OCI-LY7 (cell line): ENCODE measurements at regions not wholly inside any gene's neighbourhood (a gene's known extent, or its start where the extent isn't known, plus 50 kb on each side); places are given as distances from the start of the nearest gene placed in this dataset.

Experiments
- BruUV-seq: library from RNA; stranded (reverse); fragments of 400-500 nt; replicated peaks from 2 replicates; lab custom pipeline; 2021; lab: Mats Ljungman, UMichigan
- CTCF ChIA-PET: fragments of 300-600 bp; sonication (Branson Sonifier 250); formaldehyde crosslinking; loops from one replicate; lab custom pipeline; 2022; ENCODE audit warnings: antibody characterized with exemption; ENCODE audit not compliant: unreplicated experiment; lab: Charles Lee
- POLR2A ChIA-PET: fragments of 300-600 bp; sonication (Branson Sonifier 250); formaldehyde crosslinking; loops from one replicate; lab custom pipeline; 2022; ENCODE audit warnings: antibody characterized with exemption; lab: Charles Lee
- DNase-seq: peaks from one replicate; pipeline ENCODE4 v3.0.0-alpha.2; 2015; ENCODE audit warnings: low spot score
- H2AFZ ChIP-seq: fragments of 200-600 bp; sonication (generic), shearing (Covaris generic); 2 replicates; pipeline ENCODE4 v1.6.1; 2014; ENCODE audit warnings: mild to moderate bottlenecking, antibody characterized with exemption, low read length, moderate library complexity
- H3K27ac ChIP-seq: fragments of 200-600 bp; sonication (generic); 2 replicates; pipeline ENCODE4 v1.5.1; 2014; ENCODE audit warnings: mixed run types, low read depth, mild to moderate bottlenecking, moderate library complexity, low read length, inconsistent platforms; ENCODE audit not compliant: poor library complexity, severe bottlenecking
- H3K36me3 ChIP-seq: fragments of 200-600 bp; sonication (generic); 2 replicates; pipeline ENCODE4 v1.6.1; 2014; ENCODE audit warnings: mild to moderate bottlenecking, antibody characterized with exemption, low read length, moderate library complexity, mixed read lengths; ENCODE audit not compliant: insufficient read depth
- H3K4me1 ChIP-seq: fragments of 200-600 bp; sonication (generic); 2 replicates; pipeline ENCODE4 v1.5.1; 2014; ENCODE audit warnings: mild to moderate bottlenecking, low read length; ENCODE audit not compliant: insufficient read depth, poor library complexity, severe bottlenecking
- H3K4me2 ChIP-seq: fragments of 200-600 bp; sonication (generic); 2 replicates; pipeline ENCODE4 v1.6.1; 2014; ENCODE audit warnings: mild to moderate bottlenecking, low read length
- H3K4me3 ChIP-seq: fragments of 200-600 bp; sonication (generic); 2 replicates; pipeline ENCODE4 v1.5.1; 2014; ENCODE audit warnings: mild to moderate bottlenecking, low read depth, low read length; ENCODE audit not compliant: poor library complexity, severe bottlenecking
- H3K79me2 ChIP-seq: fragments of 200-600 bp; sonication (generic); 2 replicates; pipeline ENCODE4 v1.6.1; 2016; ENCODE audit warnings: low read depth, mild to moderate bottlenecking, low read length, moderate library complexity, mixed read lengths; ENCODE audit not compliant: insufficient read depth
- H3K9me2 ChIP-seq: fragments of 200-600 bp; sonication (generic); 2 replicates; pipeline ENCODE4 v1.6.1; 2016; ENCODE audit warnings: mild to moderate bottlenecking, low read length, mixed read lengths; ENCODE audit not compliant: insufficient read depth
- H3K9me3 ChIP-seq: fragments of 200-600 bp; sonication (generic); 2 replicates; pipeline ENCODE4 v1.6.1; 2014; ENCODE audit warnings: mild to moderate bottlenecking, mixed run types, low read length, mixed read lengths
- H4K20me1 ChIP-seq: fragments of 200-600 bp; sonication (generic); 2 replicates; pipeline ENCODE4 v1.6.1; 2014; ENCODE audit warnings: mild to moderate bottlenecking, antibody characterized with exemption, low read length, moderate library complexity, mixed read lengths; ENCODE audit not compliant: insufficient read depth
- EZH2phosphoT487 ChIP-seq: fragments of 200-600 bp; sonication (generic); IDR thresholded peaks from 2 replicates; pipeline ENCODE4 v1.6.1; 2018; ENCODE audit warnings: low read depth, borderline replicate concordance, mild to moderate bottlenecking, mixed run types, antibody characterized with exemption, low read length, moderate library complexity, mixed read lengths
- intact Hi-C: fragments of 100-400 bp; cut with micrococcal nuclease; formaldehyde crosslinking; loops from one replicate; pipeline ENCODE4 v1.10.0; 2022; ENCODE audit not compliant: unreplicated experiment
- TF ChIP-seq, protein P1 (sequence below): fragments of 200-600 bp; sonication (generic); conservative IDR thresholded peaks from 2 replicates; pipeline ENCODE4 v1.5.1; 2014; ENCODE audit warnings: mild to moderate bottlenecking, antibody characterized with exemption, low read length, moderate library complexity, mixed read lengths

DNA sequence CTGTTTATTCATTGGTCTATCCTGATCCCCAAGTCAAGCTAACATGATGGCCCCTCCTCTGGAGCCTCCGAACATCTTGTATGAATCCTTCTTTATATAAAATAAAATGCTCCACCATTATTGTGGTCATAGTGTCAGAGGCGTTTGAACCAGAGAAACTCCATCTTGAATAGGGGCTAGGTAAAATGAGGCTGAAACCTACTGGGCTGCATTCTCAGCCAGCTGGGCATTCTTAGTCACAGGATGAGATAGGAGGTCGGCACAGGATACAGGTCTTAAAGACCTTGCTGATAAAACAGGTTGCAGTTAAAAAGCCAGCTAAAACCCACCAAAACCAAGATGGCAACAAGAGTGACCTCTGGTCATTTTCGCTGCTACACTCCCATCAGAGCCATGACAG, 905.8 kb upstream of the AUTS2 start:
- H3K9me3 ChIP-seq: no peaks in the 10 kb centered on the region
- no peak overlapping the region for H2AFZ ChIP-seq
- no peak overlapping the region for H3K4me3 ChIP-seq
- TF ChIP-seq, protein P1, sequence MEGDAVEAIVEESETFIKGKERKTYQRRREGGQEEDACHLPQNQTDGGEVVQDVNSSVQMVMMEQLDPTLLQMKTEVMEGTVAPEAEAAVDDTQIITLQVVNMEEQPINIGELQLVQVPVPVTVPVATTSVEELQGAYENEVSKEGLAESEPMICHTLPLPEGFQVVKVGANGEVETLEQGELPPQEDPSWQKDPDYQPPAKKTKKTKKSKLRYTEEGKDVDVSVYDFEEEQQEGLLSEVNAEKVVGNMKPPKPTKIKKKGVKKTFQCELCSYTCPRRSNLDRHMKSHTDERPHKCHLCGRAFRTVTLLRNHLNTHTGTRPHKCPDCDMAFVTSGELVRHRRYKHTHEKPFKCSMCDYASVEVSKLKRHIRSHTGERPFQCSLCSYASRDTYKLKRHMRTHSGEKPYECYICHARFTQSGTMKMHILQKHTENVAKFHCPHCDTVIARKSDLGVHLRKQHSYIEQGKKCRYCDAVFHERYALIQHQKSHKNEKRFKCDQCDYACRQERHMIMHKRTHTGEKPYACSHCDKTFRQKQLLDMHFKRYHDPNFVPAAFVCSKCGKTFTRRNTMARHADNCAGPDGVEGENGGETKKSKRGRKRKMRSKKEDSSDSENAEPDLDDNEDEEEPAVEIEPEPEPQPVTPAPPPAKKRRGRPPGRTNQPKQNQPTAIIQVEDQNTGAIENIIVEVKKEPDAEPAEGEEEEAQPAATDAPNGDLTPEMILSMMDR: no peak
- TF ChIP-seq EZH2phosphoT487: no peak
- no peaks in the 10 kb centered on the region for H3K9me2 ChIP-seq
- H3K4me1 ChIP-seq: no peaks in the 10 kb centered on the region
- ChIA-PET CTCF (no interaction called here), POLR2A (interaction anchor here (0.5 to 0.6 kb wide), 3 partner anchors 8 to 1796 kb away, joined by 3 to 5 read pairs (median 3); no protein-coding TSS in a partner anchor)
- H4K20me1 ChIP-seq: no peaks in the 10 kb centered on the region
- no TSS peak for BruUV-seq
- no peak overlapping the region for H3K4me2 ChIP-seq
- intact Hi-C loops: no loop called here
- no peaks in the 10 kb centered on the region for H3K79me2 ChIP-seq
- no peak for DNase-seq
- H3K36me3 ChIP-seq: no peaks in the 10 kb centered on the region
- no peak overlapping the region for H3K27ac ChIP-seq

DNA sequence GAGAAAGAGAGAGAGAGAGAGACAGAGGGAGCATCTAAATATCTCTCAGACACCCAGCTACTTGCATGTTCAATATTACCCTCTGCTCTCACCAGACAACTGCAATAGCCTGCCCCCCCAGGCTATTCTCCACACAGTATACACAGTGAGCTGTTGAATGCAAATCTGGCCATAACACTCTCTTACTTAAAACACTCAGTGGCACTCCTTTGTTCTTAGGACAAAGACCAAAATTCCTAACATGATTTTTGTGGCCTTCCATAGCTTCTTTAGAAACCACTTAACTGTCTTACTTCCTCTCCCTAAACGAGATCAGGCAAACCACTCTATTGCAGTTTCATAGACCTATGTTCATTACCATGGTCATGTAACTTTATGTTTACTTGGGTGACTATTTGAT, 903.6 kb upstream of the AUTS2 start:
- no peaks in the 10 kb centered on the region for H3K4me1 ChIP-seq
- no peaks in the 10 kb centered on the region for H3K36me3 ChIP-seq
- no peak overlapping the region for H3K27ac ChIP-seq
- no peaks in the 10 kb centered on the region for H3K79me2 ChIP-seq
- H3K4me2 ChIP-seq: no peak overlapping the region
- DNase-seq: no peak
- ChIA-PET POLR2A (no interaction called here), CTCF (no interaction called here)
- intact Hi-C loops: no loop called here
- H3K9me3 ChIP-seq: no peaks in the 10 kb centered on the region
- no peak for TF ChIP-seq EZH2phosphoT487
- TF ChIP-seq, protein P1: no peak
- no TSS peak for BruUV-seq
- H3K4me3 ChIP-seq: no peak overlapping the region
- H4K20me1 ChIP-seq: no peaks in the 10 kb centered on the region
- no peaks in the 10 kb centered on the region for H3K9me2 ChIP-seq
- H2AFZ ChIP-seq: no peak overlapping the region

DNA sequence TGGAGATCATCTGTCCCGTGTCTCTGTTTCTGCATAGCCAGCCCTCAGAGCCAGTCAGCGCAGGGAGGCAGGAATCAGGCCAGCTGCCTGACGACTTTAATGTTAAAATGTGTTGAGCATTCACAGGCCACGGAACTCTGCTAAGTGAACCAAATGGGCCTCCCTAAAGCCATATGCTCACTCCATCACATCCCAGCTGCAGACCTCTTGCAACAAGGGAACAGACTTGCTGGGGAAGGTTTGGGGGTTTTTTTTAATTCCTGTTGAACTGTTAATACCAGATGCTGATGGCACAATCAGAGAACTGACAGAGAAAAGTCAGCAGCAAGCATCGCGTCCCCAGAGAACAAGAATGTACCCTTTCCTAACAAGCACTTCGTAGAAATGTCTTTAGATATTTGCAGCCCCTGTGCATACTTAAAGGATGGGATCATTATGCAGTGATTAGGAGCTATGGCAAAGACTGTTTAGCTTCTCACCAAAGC, 900.4 kb upstream of the AUTS2 start:
- intact Hi-C loops: no loop called here
- no TSS peak for BruUV-seq
- no peak for TF ChIP-seq EZH2phosphoT487
- TF ChIP-seq, protein P1: no peak
- H4K20me1 ChIP-seq: no peaks in the 10 kb centered on the region
- H3K4me3 ChIP-seq: no peak overlapping the region
- no peaks in the 10 kb centered on the region for H3K9me2 ChIP-seq
- H3K4me2 ChIP-seq: no peak overlapping the region
- no peaks in the 10 kb centered on the region for H3K79me2 ChIP-seq
- no peaks in the 10 kb centered on the region for H3K36me3 ChIP-seq
- H3K27ac ChIP-seq: no peak overlapping the region
- no peak for DNase-seq
- H3K4me1 ChIP-seq: no peaks in the 10 kb centered on the region
- H2AFZ ChIP-seq: no peak overlapping the region
- no peaks in the 10 kb centered on the region for H3K9me3 ChIP-seq
- CTCF ChIA-PET: no interaction called here
- POLR2A ChIA-PET: no interaction called here
